Pancreas (tissue), 10 donors: ENCODE measurements at regions not wholly inside any gene's neighbourhood (a gene's known extent, or its start where the extent isn't known, plus 50 kb on each side); places are given as distances from the start of the nearest gene placed in this dataset.

Source experiments
- ATAC-seq, 4 donors: fragments of 200-7000 bp; cut with Tn5 transposase; one replicate each; pipeline versions ENCODE4 v1.8.0 to v1.9.1; 2020; ENCODE audit warnings: mild to moderate bottlenecking in 4 of 4, moderate library complexity in 4 of 4
- DNase-seq, 6 donors: peaks; one replicate each; pipeline ENCODE4 v3.0.0-alpha.2; 2020
- FAIRE-seq: peaks from 2 replicates; lab custom pipeline; 2012; peaks lifted over from hg19 to GRCh38; lab: Jason Lieb, UNC
- H3K27ac ChIP-seq, 4 donors: fragments of 200-600 bp; sonication (generic); 1 replicate in 3 of 4; 2 replicates in 1 of 4; pipeline versions ENCODE4 v1.5.0 to v1.8.0; 2020
- H3K27me3 ChIP-seq, 4 donors: fragments of 200-600 bp; one replicate each; pipeline ENCODE4 v1.8.0; 2021
- H3K36me3 ChIP-seq, 3 donors: fragments of 200-600 bp; sonication (generic) in 1 of 3; one replicate each; pipeline versions ENCODE4 v1.5.0 to v1.8.0; 2020 to 2021
- H3K4me1 ChIP-seq, 3 donors: fragments of 200-600 bp; one replicate each; pipeline ENCODE4 v1.8.0; 2021
- H3K4me3 ChIP-seq, 4 donors: fragments of 200-600 bp; sonication (generic) in 2 of 4; one replicate each; pipeline versions ENCODE4 v1.5.0 to v1.8.0; 2020 to 2021
- H3K9me3 ChIP-seq, 4 donors: fragments of 200-600 bp; one replicate each; pipeline ENCODE4 v1.8.0; 2021
- WGBS, 2 donors: extraction: QIAGEN DNeasy Blood & Tissue Kit; methylation state at CpG; one replicate each; pipeline ENCODE4 v1.1.7; 2013; 5-methylcytosine and 5-hydroxymethylcytosine counted together
- intact Hi-C, 3 donors: fragments of 100-400 bp; cut with DNase I; formaldehyde crosslinking; loops; one replicate each; pipeline versions ENCODE4 v1.11.1 to v1.14.2; 2022
- TF ChIP-seq, protein P1 (sequence below), 4 donors: fragments of 200-600 bp; sonication (generic) in 3 of 4; IDR thresholded peaks; one replicate each; pipeline versions ENCODE4 v1.5.0 to v1.8.0; 2021; ENCODE audit warnings: antibody characterized with exemption in 4 of 4
- donor health status: healthy with polysubstance abuse.
- donor health status: DM: no; HTN: no; CAD: no; lungs with moderate emphysema.
- donor health status: DM: no; HTN: no; CAD: no.
- donor health status: control.
- donor health status: control.
- donor health status: Bipolar disorder and iron deficiency.
- donor health status: DM: yes; HTN: yes; CAD: no.
- donor health status: DM: no; HTN: no; CAD: no.
- donor health status: DM: no; HTN: no; CAD: no.
- donor health status: DM: yes; HTN: yes; CAD: no.

DNA sequence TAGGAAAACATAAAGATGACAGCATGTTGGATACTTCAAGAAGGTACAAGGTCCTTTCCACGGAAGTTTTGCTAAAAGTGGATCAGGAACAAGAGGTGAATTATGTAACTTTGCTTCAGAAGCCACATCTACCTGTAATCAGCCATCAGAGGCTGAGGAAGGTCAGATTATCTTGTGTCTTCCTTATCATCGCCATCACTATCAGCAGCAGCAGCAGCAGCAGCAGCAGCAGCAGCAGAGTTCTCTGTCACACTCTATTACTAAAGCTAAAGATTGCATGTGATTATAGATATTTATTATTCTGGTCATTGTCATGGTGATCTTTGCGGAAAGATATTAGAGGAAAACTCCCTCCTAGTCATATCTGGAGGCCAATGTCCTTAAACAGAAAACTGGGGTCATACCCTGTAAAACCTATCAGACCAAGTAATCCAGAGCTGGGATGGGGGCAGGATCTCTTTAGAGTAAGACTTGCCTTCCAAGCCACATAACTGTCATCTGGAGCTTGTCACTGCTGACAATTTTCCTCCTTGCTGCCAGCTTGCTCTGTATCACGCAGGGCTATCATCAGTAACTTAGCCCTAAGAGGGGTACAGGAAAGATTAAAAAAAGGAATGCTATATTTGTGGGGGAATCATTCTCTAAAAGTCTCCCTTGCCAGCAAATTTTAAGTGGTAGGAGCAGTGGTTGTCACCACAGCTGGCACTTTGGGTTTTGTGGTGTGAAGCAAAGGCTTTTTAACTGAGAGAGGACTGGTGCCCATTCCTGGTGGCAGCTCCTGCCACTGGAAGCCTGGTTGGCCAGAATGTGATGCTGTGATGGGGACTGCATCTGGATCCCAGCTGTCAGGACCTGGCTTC, 130.9 kb upstream of the RASGRP1 start:
- Histone ChIP-seq H3K27me3 (no peaks in the 10 kb centered on the region), H3K4me3 (no peak overlapping the region), H3K4me1 (no peaks in the 10 kb centered on the region), H3K36me3 (no peaks in the 10 kb centered on the region), H3K27ac (no peak overlapping the region), H3K9me3 (no peaks in the 10 kb centered on the region)
- TF ChIP-seq, protein P1, sequence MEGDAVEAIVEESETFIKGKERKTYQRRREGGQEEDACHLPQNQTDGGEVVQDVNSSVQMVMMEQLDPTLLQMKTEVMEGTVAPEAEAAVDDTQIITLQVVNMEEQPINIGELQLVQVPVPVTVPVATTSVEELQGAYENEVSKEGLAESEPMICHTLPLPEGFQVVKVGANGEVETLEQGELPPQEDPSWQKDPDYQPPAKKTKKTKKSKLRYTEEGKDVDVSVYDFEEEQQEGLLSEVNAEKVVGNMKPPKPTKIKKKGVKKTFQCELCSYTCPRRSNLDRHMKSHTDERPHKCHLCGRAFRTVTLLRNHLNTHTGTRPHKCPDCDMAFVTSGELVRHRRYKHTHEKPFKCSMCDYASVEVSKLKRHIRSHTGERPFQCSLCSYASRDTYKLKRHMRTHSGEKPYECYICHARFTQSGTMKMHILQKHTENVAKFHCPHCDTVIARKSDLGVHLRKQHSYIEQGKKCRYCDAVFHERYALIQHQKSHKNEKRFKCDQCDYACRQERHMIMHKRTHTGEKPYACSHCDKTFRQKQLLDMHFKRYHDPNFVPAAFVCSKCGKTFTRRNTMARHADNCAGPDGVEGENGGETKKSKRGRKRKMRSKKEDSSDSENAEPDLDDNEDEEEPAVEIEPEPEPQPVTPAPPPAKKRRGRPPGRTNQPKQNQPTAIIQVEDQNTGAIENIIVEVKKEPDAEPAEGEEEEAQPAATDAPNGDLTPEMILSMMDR (IDR thresholded peaks at IDR 0.05) = no peak
- FAIRE-seq (no peak), DNase-seq (no peak), ATAC-seq (no peak)
- intact Hi-C loops = loop anchor here in 1 of 3 donors (10.0 kb wide), 1 partner anchor 251 kb away; no protein-coding TSS in a partner anchor
- 75 to 77% methylated on average over 4 of the region's 4 CpGs for WGBS, 2 donors

DNA sequence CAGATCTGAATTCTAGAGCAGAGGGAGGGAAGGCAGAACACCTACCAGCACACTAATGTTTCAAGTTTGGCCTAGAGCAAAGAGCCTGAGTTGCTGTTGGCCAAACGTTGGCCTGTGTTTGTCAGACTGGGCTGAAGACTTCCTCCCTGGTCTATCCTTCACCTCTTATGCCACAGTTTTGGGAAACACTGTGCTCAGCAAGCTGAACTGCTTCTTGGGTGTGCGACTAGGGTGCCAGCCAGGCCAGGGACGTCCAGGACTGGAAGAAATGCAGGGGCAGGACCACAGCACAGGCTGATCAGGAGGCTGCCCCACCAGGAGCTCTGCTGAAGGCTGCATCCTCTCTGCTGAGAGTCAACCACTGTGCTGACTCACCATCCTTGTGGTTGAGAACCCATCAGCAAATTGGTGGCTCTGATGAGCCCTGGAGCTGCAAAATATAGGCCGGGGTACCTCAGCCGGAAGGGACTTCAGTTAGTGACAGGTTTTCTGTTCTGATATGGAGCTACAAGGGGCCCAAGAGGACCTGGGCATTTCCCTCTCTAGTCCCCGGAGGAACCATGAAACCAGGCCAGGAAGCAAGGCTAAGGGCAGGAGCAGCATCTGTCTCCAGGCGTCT, 131.6 kb upstream of the RASGRP1 start:
- Histone ChIP-seq H3K4me1 (peaks cover 0 to 3% (median 3%) of the 10 kb centered on the region in 3 donors), H3K36me3 (no peaks in the 10 kb centered on the region), H3K9me3 (no peaks in the 10 kb centered on the region), H3K27me3 (no peaks in the 10 kb centered on the region), H3K4me3 (no peak overlapping the region), H3K27ac (no peak overlapping the region)
- DNase-seq (no peak), FAIRE-seq (no peak), ATAC-seq (peak in 2 of 4 donors; percentile 23 to 32)
- TF ChIP-seq, protein P1 (IDR thresholded peaks at IDR 0.05) = no peak
- intact Hi-C loops = loop anchor here in 1 of 3 donors (10.0 kb wide), 1 partner anchor 251 kb away; no protein-coding TSS in a partner anchor
- 74 to 82% methylated on average over 7 of the region's 7 CpGs for WGBS, 2 donors

DNA sequence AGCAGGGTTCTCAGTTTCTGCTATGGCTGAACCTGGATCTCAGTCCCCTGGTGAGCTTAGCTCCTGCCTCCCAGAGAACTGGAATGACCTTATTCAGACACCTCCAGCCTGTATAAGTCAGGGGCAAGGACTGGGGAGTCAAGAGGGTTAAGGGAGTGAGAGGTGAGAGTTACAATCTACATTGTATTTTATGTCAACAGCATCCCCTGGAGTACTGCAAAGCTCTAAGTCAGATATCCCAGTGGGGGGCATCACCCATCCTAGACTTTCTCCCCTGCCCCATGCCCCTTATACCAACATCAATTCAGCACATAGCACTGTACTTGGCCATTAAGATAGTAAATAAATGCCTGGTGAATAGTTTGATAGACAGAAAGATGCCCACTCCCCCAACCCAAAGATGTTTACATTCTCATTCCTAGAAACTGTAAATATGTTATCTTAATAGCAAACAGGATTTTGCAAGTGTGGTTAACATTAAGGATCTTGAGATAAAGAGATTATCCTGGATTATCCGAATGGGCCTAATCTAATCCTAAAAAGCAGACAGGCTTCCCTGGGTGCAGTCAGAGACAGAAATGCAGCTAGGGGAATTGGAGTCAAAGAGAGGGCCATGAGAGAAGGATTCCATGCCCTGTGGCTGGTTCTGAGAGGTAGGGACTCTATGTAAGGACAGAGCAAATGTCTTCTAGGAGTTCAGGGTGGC, 132.3 kb upstream of the RASGRP1 start:
- intact Hi-C loops = loop anchor here in 1 of 3 donors (10.0 kb wide), 1 partner anchor 252 kb away; no protein-coding TSS in a partner anchor
- H3K27ac ChIP-seq = no peak overlapping the region
- no peaks in the 10 kb centered on the region for H3K36me3 ChIP-seq
- H3K9me3 ChIP-seq = no peaks in the 10 kb centered on the region
- H3K4me1 ChIP-seq = peaks cover 6 to 11% (median 10%) of the 10 kb centered on the region in 3 donors
- FAIRE-seq = no peak
- TF ChIP-seq, protein P1 (IDR thresholded peaks at IDR 0.05) = no peak
- no peak for DNase-seq
- H3K27me3 ChIP-seq = no peaks in the 10 kb centered on the region
- H3K4me3 ChIP-seq = no peak overlapping the region
- no peak for ATAC-seq
- 43 to 45% methylated on average over 1 of the region's 1 CpG for WGBS, 2 donors

DNA sequence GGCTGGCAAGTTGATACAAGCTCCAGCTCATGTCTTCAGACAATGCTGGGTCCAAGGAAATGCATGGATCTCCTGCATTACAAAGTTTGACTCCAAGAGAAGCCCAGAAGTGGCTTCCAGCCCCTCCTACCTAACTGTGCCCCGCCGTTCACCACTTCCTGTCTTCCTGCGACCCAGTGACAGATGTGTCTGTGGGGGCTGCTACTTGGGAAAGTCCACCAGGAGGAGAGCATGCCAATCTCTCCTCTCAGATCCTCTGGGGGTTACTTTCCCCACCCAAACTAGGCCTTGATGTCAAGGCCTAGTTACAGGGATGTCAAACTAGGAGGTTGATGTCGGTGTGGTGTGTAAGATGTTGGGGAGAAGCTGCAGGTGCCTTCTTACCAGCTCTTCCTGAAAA, 133.6 kb upstream of the RASGRP1 start:
- H3K4me1 ChIP-seq = peaks cover 11 to 21% (median 15%) of the 10 kb centered on the region in 3 donors
- ATAC-seq (no peak), DNase-seq (no peak), FAIRE-seq (no peak)
- no peaks in the 10 kb centered on the region for H3K27me3 ChIP-seq
- 73 to 85% methylated on average over 4 of the region's 4 CpGs for WGBS, 2 donors
- no peak overlapping the region for H3K4me3 ChIP-seq
- intact Hi-C loops = loop anchor here in 1 of 3 donors (10.0 kb wide), 1 partner anchor 253 kb away; no protein-coding TSS in a partner anchor
- H3K36me3 ChIP-seq = no peaks in the 10 kb centered on the region
- no peaks in the 10 kb centered on the region for H3K9me3 ChIP-seq
- H3K27ac ChIP-seq = no peak overlapping the region
- TF ChIP-seq, protein P1 (IDR thresholded peaks at IDR 0.05) = no peak
